ENCODE measurements at regions not wholly inside any gene's neighbourhood (a gene's known extent, or its start where the extent isn't known, plus 50 kb on each side); places are given as distances from the start of the nearest gene placed in this dataset. TPM values are rescaled to one million over a fixed set of nuclear protein-coding genes. Genes with fewer than 3 reads are reported as not detected.

Small RNA genes lying in the stretch of these regions (microRNA-seq; reads per million reads assigned to microRNA genes)
- gene MIR1267 = not detected
